AG04449 (cell line): ENCODE measurements at regions not wholly inside any gene's neighbourhood (a gene's known extent, or its start where the extent isn't known, plus 50 kb on each side); places are given as distances from the start of the nearest gene placed in this dataset.

Source experiments
- CTCF ChIA-PET: fragments of 350-600 bp; formaldehyde crosslinking; extraction: SDS; loops from one replicate; lab custom pipeline; 2021; ENCODE audit warnings: antibody characterized with exemption; lab: Yijun Ruan, JAX
- POLR2A ChIA-PET: fragments of 400-600, 350-600 bp; formaldehyde crosslinking; extraction: SDS; loops from one replicate; lab custom pipeline; 2020; ENCODE audit warnings: antibody characterized with exemption, inconsistent platforms; lab: Yijun Ruan, JAX
- DNase-seq: peaks from one replicate; pipeline ENCODE4 v3.0.0-alpha.2; 2010; ENCODE audit warnings: low read depth, low spot score
- H3K4me3 ChIP-seq: 2 replicates; pipeline ENCODE4 v1.5.1; 2011; ENCODE audit warnings: low read depth, mild to moderate bottlenecking, control low read depth, low read length
- TF ChIP-seq, protein P1 (sequence below): IDR thresholded peaks from one replicate; pipeline ENCODE4 v1.5.1; 2011; ENCODE audit warnings: mild to moderate bottlenecking, moderate library complexity, low read length, control low read depth, inconsistent platforms; ENCODE audit not compliant: insufficient read depth; ENCODE audit errors: missing control alignments

DNA sequence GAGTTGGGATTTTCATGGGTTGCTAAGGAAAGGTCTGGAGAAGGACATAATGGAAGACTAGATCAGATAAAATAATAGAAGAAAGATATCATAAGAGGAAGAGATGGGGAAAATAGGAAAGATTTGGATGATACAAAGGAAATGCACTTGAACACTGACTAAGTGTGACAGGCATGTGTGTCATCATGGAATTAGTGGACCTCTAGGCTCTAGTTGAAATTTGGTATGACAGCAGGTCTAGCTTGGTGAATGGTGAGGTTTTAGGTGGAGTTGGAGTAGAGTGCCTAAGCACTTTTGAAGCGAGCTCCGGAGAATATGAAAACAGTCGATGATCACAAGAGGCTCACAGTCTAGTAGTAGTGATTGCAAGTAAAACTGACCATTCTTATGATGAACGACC lies 73.0 kb upstream of the PTGS2 start:
- ChIA-PET POLR2A (no interaction called here), CTCF (no interaction called here)
- no peak for DNase-seq
- TF ChIP-seq, protein P1, sequence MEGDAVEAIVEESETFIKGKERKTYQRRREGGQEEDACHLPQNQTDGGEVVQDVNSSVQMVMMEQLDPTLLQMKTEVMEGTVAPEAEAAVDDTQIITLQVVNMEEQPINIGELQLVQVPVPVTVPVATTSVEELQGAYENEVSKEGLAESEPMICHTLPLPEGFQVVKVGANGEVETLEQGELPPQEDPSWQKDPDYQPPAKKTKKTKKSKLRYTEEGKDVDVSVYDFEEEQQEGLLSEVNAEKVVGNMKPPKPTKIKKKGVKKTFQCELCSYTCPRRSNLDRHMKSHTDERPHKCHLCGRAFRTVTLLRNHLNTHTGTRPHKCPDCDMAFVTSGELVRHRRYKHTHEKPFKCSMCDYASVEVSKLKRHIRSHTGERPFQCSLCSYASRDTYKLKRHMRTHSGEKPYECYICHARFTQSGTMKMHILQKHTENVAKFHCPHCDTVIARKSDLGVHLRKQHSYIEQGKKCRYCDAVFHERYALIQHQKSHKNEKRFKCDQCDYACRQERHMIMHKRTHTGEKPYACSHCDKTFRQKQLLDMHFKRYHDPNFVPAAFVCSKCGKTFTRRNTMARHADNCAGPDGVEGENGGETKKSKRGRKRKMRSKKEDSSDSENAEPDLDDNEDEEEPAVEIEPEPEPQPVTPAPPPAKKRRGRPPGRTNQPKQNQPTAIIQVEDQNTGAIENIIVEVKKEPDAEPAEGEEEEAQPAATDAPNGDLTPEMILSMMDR = no peak
- no peak overlapping the region for H3K4me3 ChIP-seq

DNA sequence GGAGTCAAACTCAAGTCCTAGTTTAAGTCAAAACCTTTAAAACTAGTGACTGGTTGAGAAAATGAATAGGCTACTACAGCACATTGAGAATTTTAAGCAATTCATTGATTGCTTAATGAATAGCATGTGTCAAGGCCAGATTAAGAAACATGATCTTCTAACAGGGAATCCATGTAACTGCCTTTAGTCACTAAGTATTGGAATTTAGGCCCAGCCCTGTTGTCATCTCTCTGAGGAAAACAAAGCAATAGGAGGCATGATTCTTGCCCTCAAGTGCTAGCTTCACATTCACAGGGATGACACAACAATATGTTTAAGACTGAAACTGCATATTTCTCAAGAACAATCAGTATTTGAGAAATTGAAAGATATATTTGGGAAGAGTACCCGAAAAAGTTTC lies 70.0 kb upstream of the PTGS2 start:
- no peak overlapping the region for H3K4me3 ChIP-seq
- ChIA-PET POLR2A (no interaction called here), CTCF (no interaction called here)
- TF ChIP-seq, protein P1 = no peak
- DNase-seq = no peak

DNA sequence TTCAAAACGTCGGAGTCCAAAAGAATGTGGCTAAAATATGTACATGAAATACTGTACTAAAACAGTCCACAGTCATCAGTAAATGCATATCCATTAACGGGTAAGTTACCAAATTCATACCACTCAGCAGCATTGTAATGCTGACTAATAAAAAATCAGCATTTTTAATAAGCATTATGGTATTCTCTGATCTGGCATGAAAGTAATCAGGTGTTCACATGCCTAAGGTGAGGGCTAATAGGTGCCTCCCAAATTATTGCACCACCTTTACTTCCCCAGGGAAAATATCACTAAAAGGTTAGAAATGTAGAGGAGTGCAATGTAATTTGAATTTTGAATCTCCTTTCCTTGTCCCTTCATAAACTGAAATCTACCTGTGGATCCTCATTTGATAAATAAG lies 69.6 kb upstream of the PTGS2 start:
- CTCF ChIA-PET = no interaction called here
- TF ChIP-seq, protein P1 = no peak
- H3K4me3 ChIP-seq = no peak overlapping the region
- POLR2A ChIA-PET = no interaction called here
- DNase-seq = no peak

DNA sequence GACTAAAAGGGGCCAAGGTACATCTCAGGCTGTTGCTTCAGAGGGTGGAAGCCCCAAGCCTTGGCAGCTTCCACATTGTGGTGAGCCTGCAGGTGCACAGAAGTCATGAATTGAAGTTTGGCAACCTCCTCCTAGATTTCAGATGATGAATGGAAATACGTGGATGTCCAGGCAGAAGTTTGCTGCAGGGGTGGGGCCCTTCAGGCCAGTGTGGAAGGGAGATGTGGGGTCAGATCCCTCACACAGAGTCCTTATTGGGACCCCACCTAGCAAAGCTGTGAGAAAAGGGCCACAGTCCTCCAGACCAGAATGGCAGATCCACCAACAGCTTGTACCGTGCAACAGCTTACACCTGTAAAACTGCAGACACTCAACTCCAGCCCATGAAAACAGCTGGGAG lies 67.4 kb upstream of the PTGS2 start:
- CTCF ChIA-PET = no interaction called here
- H3K4me3 ChIP-seq = no peak overlapping the region
- no peak for DNase-seq
- POLR2A ChIA-PET = no interaction called here
- TF ChIP-seq, protein P1 = no peak

DNA sequence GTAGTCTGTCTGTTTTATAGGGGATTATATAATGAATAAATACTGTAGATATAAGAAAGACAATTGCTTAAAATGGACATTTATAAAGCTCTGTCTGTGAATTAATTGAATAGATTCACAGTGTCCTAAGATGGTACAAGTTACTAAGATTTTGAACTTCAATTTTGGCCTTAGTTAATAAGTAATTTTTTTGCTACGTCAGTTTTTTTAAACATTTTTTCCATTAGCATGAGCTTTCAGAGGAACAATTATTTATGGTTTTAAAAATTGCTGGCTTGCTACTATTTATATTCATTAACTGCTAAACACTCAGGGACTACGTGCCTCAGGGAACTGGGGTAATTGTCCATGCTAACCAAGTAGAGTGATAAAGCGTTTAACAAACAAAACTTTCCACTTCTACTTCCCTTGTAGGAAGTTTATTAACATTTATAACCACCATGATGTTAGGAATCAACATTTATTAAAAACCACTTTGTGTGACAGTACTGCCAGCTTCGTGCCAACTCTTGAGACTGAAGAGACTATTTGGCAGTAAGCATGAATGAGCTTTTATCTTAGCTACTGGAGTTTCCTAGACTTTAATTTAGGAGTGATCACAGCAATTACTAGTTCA lies 65.4 kb upstream of the PTGS2 start:
- H3K4me3 ChIP-seq = no peak overlapping the region
- CTCF ChIA-PET = interaction anchor here (1.8 kb wide), 1 partner anchor 22 kb away, joined by 6 read pairs; no protein-coding TSS in a partner anchor
- no peak for DNase-seq
- POLR2A ChIA-PET = no interaction called here
- TF ChIP-seq, protein P1 = no peak

DNA sequence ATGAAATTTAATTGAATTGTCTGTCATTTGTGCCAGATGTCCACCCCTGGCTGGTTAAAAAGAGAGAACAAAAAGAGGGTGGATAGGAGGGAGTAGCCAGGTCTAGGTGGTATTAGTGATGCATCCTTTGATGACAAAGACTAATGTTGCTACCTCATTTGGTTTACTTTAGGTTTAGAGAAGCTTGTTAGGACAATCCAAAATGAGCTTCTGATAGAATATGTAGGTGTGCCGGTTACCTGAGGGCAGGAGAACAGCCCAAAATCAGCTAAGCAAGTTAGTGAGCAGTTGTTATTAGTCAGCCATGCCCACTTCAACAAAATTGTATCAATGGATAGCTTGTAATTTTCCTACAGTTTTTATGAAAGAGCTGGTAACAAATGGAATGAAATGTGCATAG lies 61.4 kb upstream of the PTGS2 start:
- no peak overlapping the region for H3K4me3 ChIP-seq
- TF ChIP-seq, protein P1 = no peak
- no peak for DNase-seq
- ChIA-PET POLR2A (no interaction called here), CTCF (no interaction called here)
